Naive B cell (primary cell): ENCODE measurements at regions not wholly inside any gene's neighbourhood (a gene's known extent, or its start where the extent isn't known, plus 50 kb on each side); places are given as distances from the start of the nearest gene placed in this dataset.
A peak's percentile ranks its signal among the peaks of the same experiment; 100 is the strongest.

Experiments used
- ATAC-seq, 2 donors: fragments of 150-1000 bp; cut with Tn5 transposase; 2 replicates each; pipeline ENCODE4 v1.10.0; 2021; ENCODE audit warnings: low read depth in 2 of 2, mild to moderate bottlenecking in 2 of 2, moderate library complexity in 2 of 2
- DNase-seq: peaks from one replicate; pipeline ENCODE4 v3.0.0; 2022
- H3K27ac Mint-ChIP-seq, 6 donors: one replicate each; pipeline ENCODE4 v1.8.0; 2020 to 2022; ENCODE audit warnings: mild to moderate bottlenecking in 6 of 6, mixed read lengths in 6 of 6, moderate library complexity in 5 of 6, inconsistent platforms in 2 of 6
- H3K27me3 Mint-ChIP-seq, 3 donors: one replicate each; pipeline ENCODE4 v1.8.0; 2021 to 2022; ENCODE audit warnings: mixed read lengths in 3 of 3, mild to moderate bottlenecking in 1 of 3
- H3K36me3 Mint-ChIP-seq, 2 donors: one replicate each; pipeline ENCODE4 v1.8.0; 2020 to 2022; ENCODE audit warnings: mixed read lengths in 2 of 2, inconsistent platforms in 1 of 2, mild to moderate bottlenecking in 1 of 2
- H3K4me1 Mint-ChIP-seq, 3 donors: one replicate each; pipeline ENCODE4 v1.8.0; 2020 to 2022; ENCODE audit warnings: mixed read lengths in 3 of 3, inconsistent platforms in 1 of 3, mild to moderate bottlenecking in 1 of 3, moderate library complexity in 1 of 3
- H3K4me3 Mint-ChIP-seq, 8 donors: one replicate each; pipeline ENCODE4 v1.8.0; 2020 to 2022; ENCODE audit warnings: mild to moderate bottlenecking in 8 of 8, mixed read lengths in 8 of 8, moderate library complexity in 8 of 8, inconsistent platforms in 2 of 8
- H3K9me3 Mint-ChIP-seq, 7 donors: one replicate each; pipeline ENCODE4 v1.8.0; 2020 to 2022; ENCODE audit warnings: mixed read lengths in 7 of 7, mild to moderate bottlenecking in 5 of 7, inconsistent platforms in 2 of 7, moderate library complexity in 1 of 7

GRCh38 chr3:117302428-117302827, 592.8 kb downstream of the TUSC7 start:
- Mint-ChIP-seq H3K36me3 (no peaks in the 10 kb centered on the region), H3K27me3 (no peaks in the 10 kb centered on the region), H3K4me1 (no peaks in the 10 kb centered on the region), H3K4me3 (no peak overlapping the region), H3K27ac (no peak overlapping the region), H3K9me3 (peaks cover 0 to 2% (median 0%) of the 10 kb centered on the region in 7 donors)
- no peak for DNase-seq
- ATAC-seq = no peak

GRCh38 chr3:117303443-117303842, 593.9 kb downstream of the TUSC7 start:
- H3K4me3 Mint-ChIP-seq = no peak overlapping the region
- H3K27ac Mint-ChIP-seq = no peak overlapping the region
- no peaks in the 10 kb centered on the region for H3K4me1 Mint-ChIP-seq
- no peaks in the 10 kb centered on the region for H3K36me3 Mint-ChIP-seq
- peaks cover 0 to 2% (median 0%) of the 10 kb centered on the region in 7 donors for H3K9me3 Mint-ChIP-seq
- DNase-seq (no peak), ATAC-seq (no peak)
- no peaks in the 10 kb centered on the region for H3K27me3 Mint-ChIP-seq

DNA sequence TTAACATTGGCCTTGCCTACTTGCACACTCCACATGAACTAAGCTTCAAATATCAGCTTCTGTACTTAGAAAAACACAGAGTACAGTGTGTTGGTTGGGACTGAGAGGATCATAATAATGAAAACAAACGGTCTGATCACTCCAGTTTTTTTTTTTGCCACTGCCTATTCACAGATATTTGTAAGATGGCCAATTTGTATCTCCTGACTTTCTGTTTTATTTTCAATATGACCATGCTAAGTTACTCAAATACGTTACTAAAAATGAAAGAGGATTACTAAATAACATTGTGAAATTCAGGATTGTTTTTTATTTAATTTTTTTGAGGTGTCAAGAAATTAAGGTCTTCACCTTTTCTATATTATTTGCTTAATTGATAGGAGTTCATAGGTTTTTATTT, 595.1 kb downstream of the TUSC7 start:
- H3K36me3 Mint-ChIP-seq = no peaks in the 10 kb centered on the region
- H3K27me3 Mint-ChIP-seq = no peaks in the 10 kb centered on the region
- ATAC-seq (no peak), DNase-seq (no peak)
- H3K4me3 Mint-ChIP-seq = no peak overlapping the region
- no peaks in the 10 kb centered on the region for H3K4me1 Mint-ChIP-seq
- H3K9me3 Mint-ChIP-seq = peaks cover 0 to 2% (median 0%) of the 10 kb centered on the region in 7 donors
- no peak overlapping the region for H3K27ac Mint-ChIP-seq

- DNase-seq (no peak), ATAC-seq (no peak)
- H3K27me3 Mint-ChIP-seq = no peaks in the 10 kb centered on the region
- H3K36me3 Mint-ChIP-seq = no peaks in the 10 kb centered on the region
- H3K27ac Mint-ChIP-seq = no peak overlapping the region
- peaks cover 0 to 2% (median 0%) of the 10 kb centered on the region in 7 donors for H3K9me3 Mint-ChIP-seq
- no peak overlapping the region for H3K4me3 Mint-ChIP-seq
- no peaks in the 10 kb centered on the region for H3K4me1 Mint-ChIP-seq
Measured at GRCh38 chr3:117305681-117306080, 596.1 kb downstream of the TUSC7 start.

GRCh38 chr3:117306299-117306698, 596.7 kb downstream of the TUSC7 start:
- no peak for DNase-seq
- no peaks in the 10 kb centered on the region for H3K27me3 Mint-ChIP-seq
- no peak overlapping the region for H3K27ac Mint-ChIP-seq
- H3K4me3 Mint-ChIP-seq = no peak overlapping the region
- peaks cover 0 to 3% (median 0%) of the 10 kb centered on the region in 7 donors for H3K9me3 Mint-ChIP-seq
- H3K36me3 Mint-ChIP-seq = no peaks in the 10 kb centered on the region
- no peak for ATAC-seq
- H3K4me1 Mint-ChIP-seq = no peaks in the 10 kb centered on the region

- H3K4me1 Mint-ChIP-seq = no peaks in the 10 kb centered on the region
- no peaks in the 10 kb centered on the region for H3K36me3 Mint-ChIP-seq
- no peak overlapping the region for H3K4me3 Mint-ChIP-seq
- peaks cover 0 to 3% (median 0%) of the 10 kb centered on the region in 7 donors for H3K9me3 Mint-ChIP-seq
- no peaks in the 10 kb centered on the region for H3K27me3 Mint-ChIP-seq
- no peak for ATAC-seq
- DNase-seq = no peak
- H3K27ac Mint-ChIP-seq = no peak overlapping the region
Measured at GRCh38 chr3:117308353-117308752, 598.8 kb downstream of the TUSC7 start.

GRCh38 chr3:117308756-117309155, 599.2 kb downstream of the TUSC7 start:
- H3K36me3 Mint-ChIP-seq = no peaks in the 10 kb centered on the region
- ATAC-seq (no peak), DNase-seq (no peak)
- H3K27me3 Mint-ChIP-seq = no peaks in the 10 kb centered on the region
- H3K9me3 Mint-ChIP-seq = peaks cover 0 to 3% (median 0%) of the 10 kb centered on the region in 7 donors
- H3K4me3 Mint-ChIP-seq = no peak overlapping the region
- H3K4me1 Mint-ChIP-seq = no peaks in the 10 kb centered on the region
- H3K27ac Mint-ChIP-seq = no peak overlapping the region

- DNase-seq = no peak
- Mint-ChIP-seq H3K27me3 (no peaks in the 10 kb centered on the region), H3K36me3 (no peaks in the 10 kb centered on the region), H3K9me3 (peaks cover 0 to 3% (median 0%) of the 10 kb centered on the region in 7 donors), H3K4me1 (no peaks in the 10 kb centered on the region), H3K4me3 (no peak overlapping the region), H3K27ac (no peak overlapping the region)
- ATAC-seq = no peak
Measured at GRCh38 chr3:117310536-117310935, 601.0 kb downstream of the TUSC7 start.

- Mint-ChIP-seq H3K36me3 (no peaks in the 10 kb centered on the region), H3K27me3 (no peaks in the 10 kb centered on the region), H3K27ac (no peak overlapping the region), H3K9me3 (peaks cover 0 to 4% (median 2%) of the 10 kb centered on the region in 7 donors), H3K4me3 (no peak overlapping the region), H3K4me1 (no peaks in the 10 kb centered on the region)
- ATAC-seq (no peak), DNase-seq (no peak)
Measured at GRCh38 chr3:117314441-117315150, 605.0 kb downstream of the TUSC7 start.

DNA sequence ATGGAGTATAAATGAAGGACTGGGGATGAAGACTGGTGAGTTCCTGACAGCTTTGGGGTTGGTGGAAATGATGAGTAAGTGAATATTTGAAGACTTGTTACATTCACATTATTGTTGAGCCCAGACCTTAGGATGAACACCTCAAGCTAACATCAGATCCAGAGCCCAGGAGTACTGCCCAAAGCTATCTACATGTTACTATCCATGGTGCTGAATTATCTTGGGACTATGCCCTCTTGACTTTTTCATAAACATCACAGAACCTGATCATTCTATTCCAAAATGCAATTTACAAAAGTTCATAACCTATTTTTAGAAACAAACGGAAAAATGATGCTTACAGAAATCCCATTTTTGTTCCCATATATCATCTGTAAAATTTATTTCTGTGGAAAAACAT, 613.3 kb downstream of the TUSC7 start:
- peaks cover 2 to 15% (median 5%) of the 10 kb centered on the region in 7 donors for H3K9me3 Mint-ChIP-seq
- no peak overlapping the region for H3K27ac Mint-ChIP-seq
- ATAC-seq = no peak

GRCh38 chr3:117346901-117347300, 637.3 kb downstream of the TUSC7 start:
- Mint-ChIP-seq H3K4me3 (no peak overlapping the region), H3K27me3 (peaks cover 0 to 8% (median 7%) of the 10 kb centered on the region in 3 donors), H3K9me3 (peaks cover 0 to 8% (median 0%) of the 10 kb centered on the region in 7 donors), H3K36me3 (no peaks in the 10 kb centered on the region), H3K27ac (peak overlapping the region in 1 of 6 donors; percentile 6), H3K4me1 (no peaks in the 10 kb centered on the region)
- no peak for ATAC-seq
- DNase-seq = no peak

More for the DNA sequence above, 613.3 kb downstream of the TUSC7 start:
- H3K4me1 Mint-ChIP-seq = no peaks in the 10 kb centered on the region
- H3K27me3 Mint-ChIP-seq = no peaks in the 10 kb centered on the region
- H3K4me3 Mint-ChIP-seq = no peak overlapping the region
- H3K36me3 Mint-ChIP-seq = no peaks in the 10 kb centered on the region
- DNase-seq = no peak

DNA sequence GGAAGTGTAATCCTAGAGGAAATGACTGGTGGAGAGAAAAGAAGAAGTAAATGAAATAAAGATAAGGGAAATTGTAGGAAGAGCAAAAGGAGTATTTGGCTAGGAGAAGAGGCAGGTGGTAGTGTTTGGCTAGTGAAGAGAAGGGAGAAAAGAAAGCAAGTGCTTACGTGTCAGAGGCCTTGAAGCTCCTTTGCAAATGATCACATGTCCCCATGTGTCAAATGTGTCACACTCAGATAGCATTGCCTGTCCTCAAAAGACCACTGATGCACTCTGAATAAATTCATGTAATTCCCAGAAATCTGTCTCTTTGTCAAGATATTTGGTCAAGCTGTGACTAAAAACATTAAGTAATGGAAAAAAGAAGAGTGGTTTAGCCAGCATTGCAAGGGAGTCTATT, 639.3 kb downstream of the TUSC7 start:
- no peaks in the 10 kb centered on the region for H3K36me3 Mint-ChIP-seq
- no peak overlapping the region for H3K4me3 Mint-ChIP-seq
- H3K9me3 Mint-ChIP-seq = peaks cover 0 to 8% (median 0%) of the 10 kb centered on the region in 7 donors

DNA sequence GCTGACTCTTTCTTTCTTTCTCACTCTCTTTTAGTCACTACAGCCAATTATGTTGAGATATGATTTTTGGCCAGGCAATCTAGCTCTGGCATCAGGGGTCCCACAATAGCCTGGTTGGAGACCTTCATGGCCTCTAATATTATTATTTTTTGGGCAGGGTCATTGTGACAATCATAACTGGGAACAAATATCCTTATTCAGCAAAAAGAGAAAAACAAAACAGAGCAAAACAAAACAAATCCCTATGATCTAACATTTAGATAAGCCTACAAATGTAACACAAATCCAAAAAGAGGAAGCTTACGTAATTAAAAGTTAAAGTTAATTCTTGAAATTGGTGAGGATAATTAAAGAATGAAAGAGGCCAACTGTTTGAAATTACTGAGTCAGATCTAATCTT, 640.0 kb downstream of the TUSC7 start:
- Mint-ChIP-seq H3K27me3 (peaks cover 0 to 8% (median 7%) of the 10 kb centered on the region in 3 donors), H3K9me3 (peaks cover 0 to 8% (median 0%) of the 10 kb centered on the region in 7 donors), H3K4me3 (no peak overlapping the region), H3K4me1 (no peaks in the 10 kb centered on the region), H3K36me3 (no peaks in the 10 kb centered on the region), H3K27ac (no peak overlapping the region)
- ATAC-seq = no peak
- DNase-seq = no peak

More for the DNA sequence above, 639.3 kb downstream of the TUSC7 start:
- H3K4me1 Mint-ChIP-seq = no peaks in the 10 kb centered on the region
- DNase-seq (no peak), ATAC-seq (no peak)
- peaks cover 0 to 8% (median 7%) of the 10 kb centered on the region in 3 donors for H3K27me3 Mint-ChIP-seq
- no peak overlapping the region for H3K27ac Mint-ChIP-seq

GRCh38 chr3:117350371-117350770, 640.8 kb downstream of the TUSC7 start:
- H3K4me1 Mint-ChIP-seq = no peaks in the 10 kb centered on the region
- no peak overlapping the region for H3K4me3 Mint-ChIP-seq
- no peak overlapping the region for H3K27ac Mint-ChIP-seq
- DNase-seq (no peak), ATAC-seq (no peak)
- no peaks in the 10 kb centered on the region for H3K36me3 Mint-ChIP-seq
- peaks cover 0 to 7% (median 7%) of the 10 kb centered on the region in 3 donors for H3K27me3 Mint-ChIP-seq
- peaks cover 0 to 8% (median 0%) of the 10 kb centered on the region in 7 donors for H3K9me3 Mint-ChIP-seq
